H9 (cell line): ENCODE measurements at regions not wholly inside any gene's neighbourhood (a gene's known extent, or its start where the extent isn't known, plus 50 kb on each side); places are given as distances from the start of the nearest gene placed in this dataset.

Experiments
- DNase-seq: peaks from one replicate; pipeline ENCODE4 v3.0.0-alpha.2; 2017
- H2AFZ ChIP-seq: one replicate; pipeline ENCODE4 v1.6.1; 2013; ENCODE audit warnings: mild to moderate bottlenecking, low read length, control low read depth, moderate library complexity
- H2AK5ac ChIP-seq: 2 replicates; pipeline ENCODE4 v1.6.1; 2013; ENCODE audit warnings: low read length, control low read depth, mixed read lengths; ENCODE audit not compliant: insufficient read length
- H2BK120ac ChIP-seq: one replicate; pipeline ENCODE4 v1.6.1; 2013; ENCODE audit warnings: low read depth, mild to moderate bottlenecking, low read length, control low read depth, inconsistent platforms; ENCODE audit not compliant: poor library complexity, severe bottlenecking
- H2BK12ac ChIP-seq: 2 replicates; pipeline ENCODE4 v1.6.1; 2013; ENCODE audit warnings: low read length, control low read depth, mixed read lengths, low read depth; ENCODE audit not compliant: insufficient read length
- H2BK15ac ChIP-seq: 2 replicates; pipeline ENCODE4 v1.6.1; 2013; ENCODE audit warnings: low read depth, low read length, control low read depth
- H2BK20ac ChIP-seq: one replicate; pipeline ENCODE4 v1.6.1; 2013; ENCODE audit warnings: low read depth, mild to moderate bottlenecking, low read length, control low read depth, inconsistent platforms; ENCODE audit not compliant: poor library complexity, severe bottlenecking
- H2BK5ac ChIP-seq: 2 replicates; pipeline ENCODE4 v1.6.1; 2013; ENCODE audit warnings: low read length, control low read depth, mixed read lengths; ENCODE audit not compliant: insufficient read length
- H3K14ac ChIP-seq: 2 replicates; pipeline ENCODE4 v1.6.1; 2013; ENCODE audit warnings: low read length, control low read depth; ENCODE audit not compliant: insufficient read depth
- H3K18ac ChIP-seq: 2 replicates; pipeline ENCODE4 v1.6.1; 2013; ENCODE audit warnings: low read depth, mild to moderate bottlenecking, mixed read lengths, low read length, control low read depth; ENCODE audit not compliant: insufficient read length
- H3K23ac ChIP-seq: 2 replicates; pipeline ENCODE4 v1.6.1; 2013; ENCODE audit warnings: low read length, control low read depth, mixed read lengths, low read depth; ENCODE audit not compliant: insufficient read length
- H3K23me2 ChIP-seq: 2 replicates; pipeline ENCODE4 v1.6.1; 2013; ENCODE audit warnings: low read depth, mild to moderate bottlenecking, mixed read lengths, low read length, control low read depth; ENCODE audit not compliant: insufficient read length, poor library complexity, severe bottlenecking
- H3K27ac ChIP-seq: 2 replicates; pipeline ENCODE4 v1.5.1; 2013; ENCODE audit warnings: low read length, control low read depth, mixed read lengths, low read depth; ENCODE audit not compliant: insufficient read length
- H3K27me3 ChIP-seq: 2 replicates; pipeline ENCODE4 v1.6.1; 2013; ENCODE audit warnings: low read length, control low read depth, inconsistent platforms; ENCODE audit not compliant: insufficient read depth
- H3K4ac ChIP-seq: 2 replicates; pipeline ENCODE4 v1.6.1; 2013; ENCODE audit warnings: low read depth, mild to moderate bottlenecking, control low read depth, inconsistent platforms, low read length, moderate library complexity
- H3K4me1 ChIP-seq: 2 replicates; pipeline ENCODE4 v1.6.1; 2013; ENCODE audit warnings: low read length, control low read depth, inconsistent platforms; ENCODE audit not compliant: insufficient read depth
- H3K4me2 ChIP-seq: 2 replicates; pipeline ENCODE4 v1.6.1; 2013; ENCODE audit warnings: low read length, control low read depth, mixed read lengths; ENCODE audit not compliant: insufficient read length, insufficient read depth
- H3K56ac ChIP-seq: 2 replicates; pipeline ENCODE4 v1.6.1; 2013; ENCODE audit warnings: low read depth, mild to moderate bottlenecking, mixed read lengths, low read length, control low read depth; ENCODE audit not compliant: insufficient read length
- H3K79me1 ChIP-seq: 2 replicates; pipeline ENCODE4 v1.6.1; 2013; ENCODE audit warnings: low read depth, mild to moderate bottlenecking, moderate library complexity, low read length, control low read depth, inconsistent platforms; ENCODE audit not compliant: insufficient read depth, poor library complexity, severe bottlenecking
- H3K79me2 ChIP-seq: 2 replicates; pipeline ENCODE4 v1.6.1; 2013; ENCODE audit warnings: low read length, control low read depth, inconsistent platforms; ENCODE audit not compliant: insufficient read depth
- H3K9ac ChIP-seq: 2 replicates; pipeline ENCODE4 v1.6.1; 2013; ENCODE audit warnings: low read length, control low read depth, mixed read lengths; ENCODE audit not compliant: insufficient read length; ENCODE audit errors: extremely low read depth
- H3K9me3 ChIP-seq: one replicate; pipeline ENCODE4 v1.6.1; 2013; ENCODE audit warnings: low read depth, low read length, inconsistent platforms; ENCODE audit not compliant: control insufficient read depth
- H3T11ph ChIP-seq: one replicate; pipeline ENCODE4 v1.6.1; 2013; ENCODE audit warnings: mild to moderate bottlenecking, low read length, control low read depth, inconsistent platforms
- H4K20me1 ChIP-seq: one replicate; pipeline ENCODE4 v1.6.1; 2013; ENCODE audit not compliant: control insufficient read depth, insufficient read length, insufficient read depth
- H4K5ac ChIP-seq: 2 replicates; pipeline ENCODE4 v1.6.1; 2013; ENCODE audit warnings: low read depth, mild to moderate bottlenecking, mixed read lengths, low read length, control low read depth; ENCODE audit not compliant: insufficient read length
- H4K8ac ChIP-seq: replicated peaks from 2 replicates; pipeline ENCODE4 v1.6.1; 2013; ENCODE audit warnings: low read length, control low read depth, mixed read lengths, low read depth; ENCODE audit not compliant: insufficient read length
- H4K91ac ChIP-seq: 2 replicates; pipeline ENCODE4 v1.6.1; 2013; ENCODE audit warnings: low read depth, mild to moderate bottlenecking, moderate library complexity, mixed read lengths, low read length, control low read depth; ENCODE audit not compliant: insufficient read length
- H3K27ac Mint-ChIP-seq, 3 experiments: 2 replicates in 2 of 3; 3 replicates in 1 of 3; pipeline ENCODE4 v1.8.0; 2020 to 2021; ENCODE audit warnings: mixed read lengths in 3 of 3, mild to moderate bottlenecking in 1 of 3, moderate library complexity in 1 of 3
- H3K27me3 Mint-ChIP-seq: 2 replicates; pipeline ENCODE4 v1.8.0; 2021; ENCODE audit warnings: low read depth, mild to moderate bottlenecking, moderate library complexity, mixed read lengths
- H3K36me3 Mint-ChIP-seq, 3 experiments: 2 replicates in 2 of 3; 3 replicates in 1 of 3; pipeline ENCODE4 v1.8.0; 2020 to 2021; ENCODE audit warnings: low read depth in 3 of 3, mixed read lengths in 3 of 3; ENCODE audit not compliant: insufficient read depth in 1 of 3
- H3K4me1 Mint-ChIP-seq, 2 experiments: 2 replicates each; pipeline ENCODE4 v1.8.0; 2020; ENCODE audit warnings: mixed read lengths in 2 of 2
- H3K4me3 Mint-ChIP-seq, 2 experiments: 2 replicates in 1 of 2; 3 replicates in 1 of 2; pipeline ENCODE4 v1.8.0; 2020 to 2021; ENCODE audit warnings: mild to moderate bottlenecking in 2 of 2, mixed read lengths in 2 of 2, moderate library complexity in 1 of 2
- H3K9me3 Mint-ChIP-seq, 2 experiments: 2 replicates in 1 of 2; 3 replicates in 1 of 2; pipeline ENCODE4 v1.8.0; 2020; ENCODE audit warnings: mild to moderate bottlenecking in 2 of 2, mixed read lengths in 2 of 2, moderate library complexity in 1 of 2
- CTCF ChIP-seq: fragments of 200-600 bp; sonication (generic); conservative IDR thresholded peaks from 3 replicates; pipeline ENCODE4 v1.8.0; 2021; ENCODE audit warnings: antibody characterized with exemption, mild to moderate bottlenecking
- whole genome bisulfite sequencing: extraction: QIAGEN DNeasy Blood & Tissue Kit; methylation state at CpG from one replicate; pipeline ENCODE4 v1.1.7; 2013; ENCODE audit warnings: missing lambda C conversion rate, low lambda C conversion rate, mixed read lengths; ENCODE audit not compliant: insufficient read length; ENCODE audit errors: extremely low coverage; 5-methylcytosine and 5-hydroxymethylcytosine counted together

- H3T11ph ChIP-seq: no peak overlapping the region
- no peak overlapping the region for H3K14ac ChIP-seq
- no peak overlapping the region for H2BK15ac ChIP-seq
- H2BK5ac ChIP-seq: no peak overlapping the region
- Mint-ChIP-seq H3K4me1 (no peaks in the 10 kb centered on the region), H3K9me3 (no peaks in the 10 kb centered on the region), H3K4me3 (no peak overlapping the region), H3K36me3 (no peaks in the 10 kb centered on the region), H3K27ac (no peak overlapping the region), H3K27me3 (no peaks in the 10 kb centered on the region)
- no peak overlapping the region for H3K4me2 ChIP-seq
- no peaks in the 10 kb centered on the region for H3K9me3 ChIP-seq
- H3K18ac ChIP-seq: no peak overlapping the region
- H4K91ac ChIP-seq: no peak overlapping the region
- H2BK120ac ChIP-seq: no peak overlapping the region
- H4K5ac ChIP-seq: no peak overlapping the region
- H3K27me3 ChIP-seq: no peaks in the 10 kb centered on the region
- WGBS: no CpG with 5 or more reads among the region's 2 CpGs
- H3K79me2 ChIP-seq: no peaks in the 10 kb centered on the region
- no peak for TF ChIP-seq CTCF
- no peak overlapping the region for H3K27ac ChIP-seq
- no peak overlapping the region for H3K9ac ChIP-seq
- H2AFZ ChIP-seq: no peak overlapping the region
- H3K79me1 ChIP-seq: no peaks in the 10 kb centered on the region
- no peak overlapping the region for H3K23ac ChIP-seq
- no peaks in the 10 kb centered on the region for H4K20me1 ChIP-seq
- no peaks in the 10 kb centered on the region for H3K4me1 ChIP-seq
- H3K23me2 ChIP-seq: no peaks in the 10 kb centered on the region
- H2BK12ac ChIP-seq: no peak overlapping the region
- no peak overlapping the region for H3K56ac ChIP-seq
- no peak overlapping the region for H2BK20ac ChIP-seq
- H2AK5ac ChIP-seq: no peak overlapping the region
- H4K8ac ChIP-seq: no peak overlapping the region
- H3K4ac ChIP-seq: no peak overlapping the region
- DNase-seq: no peak
Observed at GRCh38 chr7:16295558-16295957, 125.8 kb downstream of the CRPPA start.
